Inflammatory macrophage treated with lipopolysaccharide for 4 hours (primary cell): ENCODE measurements at regions not wholly inside any gene's neighbourhood (a gene's known extent, or its start where the extent isn't known, plus 50 kb on each side); places are given as distances from the start of the nearest gene placed in this dataset.
"Not testable (repeated sequence)": the region's sequence is repeated elsewhere in the genome, so short reads cannot be mapped to it uniquely, and the experiment has no call there.

ENCODE experiments used
- DNase-seq: peaks from one replicate; pipeline ENCODE4 v3.0.0-alpha.2; 2020

DNA sequence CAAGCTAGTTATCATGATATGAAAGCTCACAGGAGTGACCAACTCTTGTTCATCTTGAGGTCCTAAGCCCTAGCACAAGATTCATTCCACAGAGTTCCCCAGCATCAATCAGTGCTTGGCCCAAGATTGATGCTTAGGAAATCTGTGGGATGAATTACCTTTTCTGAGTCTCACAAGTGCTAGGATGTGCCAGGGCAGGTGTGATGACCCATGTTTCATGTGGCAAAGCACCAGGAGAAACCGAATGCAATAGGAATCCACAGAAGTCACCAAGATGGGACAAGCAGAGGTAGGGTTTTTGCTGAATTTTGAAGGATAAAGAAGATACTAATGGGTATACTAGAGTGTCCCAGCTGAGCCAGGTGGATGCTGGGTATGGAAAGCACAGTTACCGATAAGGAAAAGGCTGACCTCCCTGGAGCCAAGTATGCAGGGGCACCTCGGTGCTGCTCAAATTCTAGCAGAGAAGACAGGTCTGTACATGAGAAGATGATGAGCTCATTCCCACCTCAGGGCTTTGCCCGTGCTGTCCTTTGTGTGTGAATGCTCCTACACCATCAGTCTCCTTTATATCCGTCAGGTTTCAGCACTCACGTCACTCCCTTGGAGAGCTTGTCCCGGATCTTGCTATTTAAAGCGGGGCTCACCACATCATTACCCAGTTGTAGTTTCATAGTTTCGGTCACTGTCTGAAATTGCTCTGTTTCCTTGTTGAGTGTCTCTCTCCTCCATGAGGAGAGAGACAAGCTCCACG lies 168.9 kb upstream of the TSC22D1 start:
- no peak for DNase-seq

DNA sequence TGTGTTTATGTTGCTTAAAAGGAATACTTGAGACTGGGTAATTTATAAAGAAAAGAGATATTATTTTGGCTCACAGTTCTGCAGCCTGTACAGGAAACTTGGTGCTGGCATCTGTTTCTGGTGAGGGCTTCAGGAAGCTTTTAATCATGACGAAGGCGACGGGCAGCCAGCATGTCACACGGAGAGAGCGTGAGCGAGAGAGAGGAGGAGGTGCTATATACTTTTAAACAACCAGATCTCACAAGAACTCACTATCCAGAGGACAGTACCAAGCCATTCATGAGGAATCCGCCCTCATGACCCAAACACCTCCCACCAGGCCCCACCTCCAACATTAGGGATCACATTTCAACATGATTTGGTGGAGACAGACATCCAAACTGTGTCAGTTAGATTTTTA lies 163.4 kb upstream of the TSC22D1 start:
- no peak for DNase-seq

DNA sequence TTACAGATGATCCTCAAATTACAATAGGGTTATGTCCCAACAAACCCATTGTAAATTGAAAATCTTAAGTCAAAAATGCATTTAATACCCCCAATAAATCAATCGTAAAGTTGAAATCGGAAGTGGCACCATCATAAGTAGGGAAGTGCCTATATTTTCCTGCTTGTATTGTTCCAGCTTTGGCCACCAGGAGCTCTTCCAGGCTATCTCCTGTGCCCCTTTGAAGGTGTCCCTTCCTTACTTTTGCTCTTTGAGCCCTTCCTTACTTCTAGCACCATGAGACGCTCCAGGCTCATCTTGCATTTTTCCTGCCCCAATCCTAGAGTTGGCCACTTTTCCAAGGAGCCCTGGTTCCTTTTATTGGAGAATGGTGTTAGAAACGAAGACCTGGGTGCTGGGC lies 163.0 kb upstream of the TSC22D1 start:
- DNase-seq: no peak

DNA sequence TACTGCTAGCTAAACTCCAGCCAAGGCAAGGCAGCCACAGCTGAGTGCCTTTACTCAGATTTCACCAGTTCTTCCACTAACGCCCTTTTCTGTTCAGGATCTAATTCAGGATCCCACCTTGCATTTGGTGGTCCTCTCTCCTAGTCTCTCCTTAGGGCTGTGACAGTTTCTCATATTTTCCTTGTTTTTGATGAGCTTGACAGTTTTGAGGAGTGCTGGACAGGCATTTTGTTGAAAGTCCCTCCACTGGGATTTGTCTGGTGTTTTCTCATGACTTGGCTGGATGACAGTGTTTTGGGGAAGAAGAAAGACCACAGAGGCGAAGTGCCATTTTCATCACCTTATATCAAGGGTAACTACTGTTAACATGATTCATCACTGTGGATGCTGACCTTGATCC lies 162.3 kb upstream of the TSC22D1 start:
- no peak for DNase-seq

DNA sequence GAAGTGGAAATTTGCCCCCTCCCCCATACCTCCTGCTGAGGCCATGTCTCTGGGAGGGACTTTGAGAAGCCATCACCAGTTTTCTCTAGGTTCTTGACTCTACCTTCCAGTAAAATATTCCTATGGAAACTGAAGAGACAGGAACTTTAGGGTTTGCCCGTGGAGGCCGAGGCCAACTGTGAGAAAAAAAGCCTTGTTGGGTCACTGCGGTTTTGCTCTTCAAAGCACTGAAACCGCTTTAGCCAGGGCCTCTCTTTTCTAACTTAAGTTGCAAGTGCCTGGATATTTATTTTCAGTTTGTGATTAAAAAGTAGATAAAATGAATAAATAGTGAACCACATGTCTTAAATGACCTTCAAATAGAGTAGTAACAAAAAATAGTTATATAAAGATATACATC lies 159.7 kb upstream of the TSC22D1 start:
- DNase-seq: no peak

DNA sequence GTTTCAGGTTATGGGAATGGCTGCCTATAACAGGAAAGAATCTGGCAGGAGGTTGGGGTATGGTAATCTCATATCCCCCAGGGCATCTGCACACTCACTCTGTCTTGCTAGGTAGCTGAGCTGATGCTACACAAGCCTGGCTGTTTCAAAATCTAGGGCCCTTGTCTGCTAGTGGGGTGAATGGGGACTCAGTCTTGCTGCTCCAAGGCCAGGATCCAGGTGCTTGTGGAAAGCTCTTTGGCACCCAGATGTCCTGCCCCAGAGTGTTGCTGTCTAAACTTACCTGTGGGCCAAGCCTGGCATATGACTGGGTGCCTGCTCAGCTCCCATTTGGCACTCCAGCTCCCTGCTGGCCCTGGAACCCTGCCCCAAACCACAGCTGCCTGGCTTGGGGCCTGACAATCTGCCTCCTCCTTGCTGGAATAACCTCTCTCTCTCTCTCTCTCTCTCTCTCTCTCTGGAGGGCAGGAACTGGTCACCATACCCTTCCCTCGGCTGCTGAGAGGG lies 158.1 kb upstream of the TSC22D1 start:
- DNase-seq: no peak

DNA sequence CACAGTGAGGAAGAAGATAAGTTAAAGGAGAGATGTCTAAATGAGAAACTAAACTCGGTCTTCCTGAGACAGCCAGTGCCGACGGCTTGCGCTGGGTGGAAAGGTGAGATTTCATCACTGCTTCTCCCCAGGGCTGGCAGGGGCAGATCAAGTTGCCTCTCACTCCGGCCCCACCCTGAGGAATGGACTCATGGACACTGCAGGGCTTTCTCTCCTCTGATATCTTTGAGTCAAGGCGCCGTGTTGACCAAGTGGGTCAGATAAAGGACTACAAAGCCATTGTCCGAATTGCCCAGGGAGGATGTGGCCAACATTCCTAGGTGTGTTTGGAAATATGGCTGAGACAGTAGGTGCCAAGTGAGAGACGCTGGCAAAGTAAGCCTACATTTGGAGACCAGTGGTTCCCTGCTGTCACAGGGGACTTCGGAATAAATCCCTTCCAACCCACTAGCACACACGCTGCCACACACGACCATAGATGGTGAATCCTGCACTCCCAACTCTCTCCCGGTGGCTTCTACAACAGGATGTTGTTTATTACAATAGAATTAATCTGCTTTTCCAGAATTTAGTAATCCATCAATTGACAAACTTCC lies 156.5 kb upstream of the TSC22D1 start:
- no peak for DNase-seq

DNA sequence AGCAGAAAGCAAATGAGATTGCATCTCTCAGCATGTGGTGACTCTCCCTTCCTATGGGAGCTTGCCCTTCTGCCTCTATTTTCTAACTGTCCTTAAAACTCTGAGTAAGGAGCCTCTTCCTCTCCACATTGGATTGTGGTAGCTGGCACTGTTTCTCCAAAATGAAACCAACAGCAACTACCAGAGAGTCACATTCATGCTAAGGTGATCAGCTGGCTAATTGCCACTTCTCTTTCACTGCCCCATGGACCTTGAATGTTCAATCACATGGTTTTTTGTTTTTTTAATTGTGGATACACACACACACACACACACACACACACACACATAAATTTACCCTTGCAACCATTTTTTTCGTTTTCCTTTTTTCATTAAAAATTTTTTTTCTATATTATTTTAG lies 154.7 kb upstream of the TSC22D1 start:
- no peak for DNase-seq

DNA sequence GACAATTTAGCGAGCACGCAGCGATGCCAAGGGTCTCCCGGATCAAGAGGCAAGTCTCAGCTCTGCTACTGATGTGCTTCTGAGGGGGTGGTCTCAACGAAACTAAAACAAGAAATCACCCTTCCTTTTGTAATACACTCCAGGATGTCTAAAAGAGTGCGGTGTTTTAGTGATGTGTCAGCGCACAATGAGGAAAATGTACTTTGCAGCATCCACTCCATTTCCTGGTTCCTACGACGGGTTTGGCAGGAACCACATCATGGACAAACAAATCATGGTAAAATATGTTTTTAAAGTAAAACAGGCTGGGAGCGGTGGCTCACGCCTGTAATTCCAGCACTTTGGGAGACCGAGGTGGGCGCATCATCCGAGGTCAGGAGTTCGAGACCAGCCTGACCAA lies 154.0 kb upstream of the TSC22D1 start:
- DNase-seq: no peak

DNA sequence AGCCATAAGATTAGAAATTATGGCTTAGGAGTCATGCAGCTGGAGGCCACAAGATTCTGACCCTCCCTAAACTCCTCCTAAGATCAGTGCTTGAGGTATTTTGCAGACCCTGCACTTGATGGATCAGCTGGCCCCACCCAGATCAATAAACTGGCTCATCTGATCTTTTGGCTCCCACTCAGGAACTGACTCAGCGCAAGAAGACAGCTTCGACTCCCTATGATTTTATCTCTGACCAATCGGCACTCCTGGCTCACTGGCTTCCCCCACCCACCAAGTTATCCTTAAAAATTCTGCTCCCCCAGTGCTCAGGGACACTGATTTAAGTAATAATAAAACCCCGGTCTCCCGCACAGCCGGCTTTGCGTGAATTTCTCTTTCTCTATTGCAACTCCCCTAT lies 151.5 kb upstream of the TSC22D1 start:
- not testable (repeated sequence) for DNase-seq

DNA sequence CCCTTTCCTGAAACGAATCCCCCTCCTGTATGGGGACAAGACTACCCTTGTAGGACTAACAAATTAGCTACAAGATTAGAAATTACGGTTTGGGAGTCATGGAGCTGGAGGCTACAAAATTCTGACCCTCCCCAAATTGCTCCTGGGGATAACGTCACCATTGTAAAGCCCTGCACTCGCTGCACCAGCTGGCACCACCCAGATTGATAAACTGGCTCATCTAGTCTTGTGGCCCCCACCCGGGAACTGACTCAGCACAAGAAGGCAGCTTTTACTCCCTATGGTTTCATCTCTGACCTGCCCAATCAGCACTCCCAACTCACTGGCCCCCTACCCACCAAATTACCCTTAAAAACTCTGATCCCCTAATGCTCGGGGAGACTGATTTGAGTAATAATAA lies 150.6 kb upstream of the TSC22D1 start:
- no peak for DNase-seq

DNA sequence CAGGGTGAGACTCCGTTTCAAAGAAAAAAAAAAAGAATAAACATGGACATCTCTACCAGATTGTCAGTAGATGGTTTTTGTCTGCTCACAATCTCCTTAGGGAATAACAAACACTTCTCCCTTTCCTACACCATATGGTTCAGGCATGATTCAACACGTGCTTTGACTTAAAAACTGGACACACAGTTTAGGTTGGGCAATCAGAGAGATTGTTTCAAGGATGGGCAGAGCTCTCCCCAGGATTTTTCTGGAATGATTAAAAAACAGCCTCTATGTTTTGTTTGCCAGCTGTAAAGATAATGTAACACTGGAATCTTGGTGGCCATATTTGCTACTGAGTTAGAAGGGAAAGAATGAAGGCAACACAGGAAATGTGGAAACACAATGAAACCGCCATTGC lies 150.1 kb upstream of the TSC22D1 start:
- peak; percentile 19 for DNase-seq

DNA sequence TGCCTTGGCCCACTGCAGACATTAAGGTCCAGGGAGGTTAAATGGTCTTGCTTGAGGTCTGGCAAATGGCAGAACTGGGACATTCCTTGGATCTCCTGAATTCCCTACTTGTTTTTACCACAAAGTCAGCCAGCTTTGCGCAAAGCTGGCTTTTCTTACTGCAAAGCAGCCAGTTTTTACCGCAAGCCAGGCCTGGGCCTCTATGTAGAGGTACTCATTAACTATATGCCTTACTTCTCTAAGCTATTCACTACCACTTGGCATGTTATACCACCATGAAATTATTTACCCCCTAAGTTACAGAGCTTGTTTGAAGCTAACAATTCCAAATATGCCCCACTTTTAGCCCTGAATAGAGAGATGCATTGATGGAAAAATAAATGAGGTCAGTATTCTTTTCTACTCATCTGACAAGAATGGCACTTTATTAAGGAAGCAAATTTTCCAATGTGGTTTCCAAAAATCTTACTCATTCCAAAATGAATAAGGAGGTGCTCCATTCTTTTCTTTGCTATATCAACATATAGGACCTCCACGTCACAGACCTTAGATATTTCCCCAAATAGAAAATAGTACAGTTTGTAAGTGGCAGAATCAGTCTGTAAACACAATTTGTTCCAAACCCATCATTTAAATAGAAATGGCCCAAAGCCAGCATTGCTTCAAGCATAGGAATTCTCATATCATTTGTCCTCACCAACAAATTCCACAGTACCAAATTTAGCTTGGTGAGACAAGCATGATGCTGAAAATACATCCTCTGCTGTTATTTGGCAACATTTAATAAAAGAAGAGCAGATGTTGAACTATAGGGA lies 143.9 kb upstream of the TSC22D1 start:
- DNase-seq: no peak

DNA sequence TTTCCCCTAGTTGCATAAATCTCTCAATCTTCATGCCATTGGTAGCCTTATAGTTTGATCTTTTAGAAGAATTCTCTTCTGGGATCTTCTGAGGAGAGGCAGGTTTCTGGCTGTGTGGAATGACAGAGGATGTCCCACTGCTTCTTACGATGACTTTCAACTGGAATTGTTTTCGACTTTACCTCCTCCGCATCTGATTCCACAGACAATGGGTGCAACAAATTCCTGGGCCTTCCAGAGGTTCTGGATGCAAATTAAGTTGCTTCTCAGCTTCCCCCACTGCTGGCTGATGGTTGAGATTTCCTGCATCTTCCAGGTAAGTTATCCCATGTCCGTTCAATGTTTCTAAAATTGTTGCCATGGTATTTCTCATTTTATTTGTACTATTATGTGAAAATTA lies 142.3 kb upstream of the TSC22D1 start:
- no peak for DNase-seq

DNA sequence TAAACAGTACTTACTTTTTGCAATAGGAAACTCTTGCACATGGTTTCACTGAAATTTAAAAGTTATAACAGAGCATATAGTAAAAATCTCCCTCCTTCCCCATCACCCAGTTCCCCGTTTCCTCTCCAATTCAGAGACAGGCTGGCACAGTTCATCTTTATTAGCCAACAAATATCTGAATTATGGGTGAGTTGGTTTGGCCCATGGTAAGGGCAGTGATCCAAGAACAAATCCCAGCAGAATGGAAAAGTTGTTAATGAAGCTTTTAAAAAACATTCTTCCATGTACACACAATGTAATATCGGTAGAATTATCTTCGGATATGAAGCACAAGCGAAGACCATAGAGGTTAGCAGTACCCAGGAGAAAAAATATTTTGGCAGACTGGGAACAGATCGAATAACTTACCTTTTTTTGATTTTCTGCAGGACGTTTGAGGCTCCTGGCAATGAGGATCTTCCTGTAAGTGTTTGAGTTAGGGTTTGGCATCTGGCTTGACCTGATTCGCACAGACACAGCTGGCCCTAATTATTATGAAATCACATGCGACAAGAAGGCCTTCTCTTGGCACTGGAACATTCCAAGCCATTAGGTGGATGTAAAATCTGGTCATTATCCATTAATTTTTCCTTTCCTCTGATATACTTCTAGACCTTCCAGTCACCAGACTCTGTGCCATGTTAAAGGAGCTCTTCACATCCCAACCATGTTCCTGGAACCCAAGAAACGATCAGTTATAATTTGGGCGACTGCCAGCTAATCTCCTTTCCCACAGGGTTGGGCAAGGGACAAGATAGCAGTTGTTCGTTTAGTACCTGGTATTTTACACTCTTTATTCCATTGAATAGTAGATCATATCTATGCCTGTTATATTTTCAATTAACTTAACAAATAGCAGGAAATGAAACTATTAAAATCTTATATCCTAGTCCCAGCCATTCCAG lies 139.4 kb upstream of the TSC22D1 start:
- DNase-seq: no peak

DNA sequence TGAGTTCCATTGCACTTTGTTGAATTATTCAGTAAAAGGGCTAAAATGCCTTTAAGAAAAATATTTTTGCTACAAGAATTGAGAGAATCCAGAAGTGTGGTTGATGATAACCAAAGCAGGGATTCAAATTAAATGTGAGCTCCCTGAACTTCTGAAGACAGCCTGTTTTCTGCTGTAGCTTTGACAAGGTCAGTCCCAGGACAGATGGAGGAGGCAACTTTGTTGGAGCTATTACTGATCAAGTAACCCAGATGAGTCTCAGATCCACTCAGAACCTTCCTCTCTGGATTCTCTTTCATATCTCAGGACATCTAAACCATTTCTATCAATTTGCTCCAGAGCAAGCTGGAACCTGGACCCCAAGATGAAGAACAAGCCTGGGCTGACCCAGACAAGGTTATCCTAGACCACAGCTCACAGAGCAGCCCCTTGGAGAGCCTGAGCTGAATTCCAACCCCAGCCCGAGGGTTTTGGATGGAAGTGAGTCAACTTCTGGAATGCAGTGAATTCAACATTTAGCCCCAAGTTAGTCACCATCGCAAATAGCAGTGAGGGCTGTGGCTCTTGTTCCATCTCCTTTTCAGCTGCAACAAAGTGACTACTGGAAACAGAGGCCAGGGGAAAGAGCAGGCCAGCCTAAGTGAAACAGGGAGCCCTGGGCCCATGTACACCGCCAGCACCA lies 137.8 kb upstream of the TSC22D1 start:
- no peak for DNase-seq

DNA sequence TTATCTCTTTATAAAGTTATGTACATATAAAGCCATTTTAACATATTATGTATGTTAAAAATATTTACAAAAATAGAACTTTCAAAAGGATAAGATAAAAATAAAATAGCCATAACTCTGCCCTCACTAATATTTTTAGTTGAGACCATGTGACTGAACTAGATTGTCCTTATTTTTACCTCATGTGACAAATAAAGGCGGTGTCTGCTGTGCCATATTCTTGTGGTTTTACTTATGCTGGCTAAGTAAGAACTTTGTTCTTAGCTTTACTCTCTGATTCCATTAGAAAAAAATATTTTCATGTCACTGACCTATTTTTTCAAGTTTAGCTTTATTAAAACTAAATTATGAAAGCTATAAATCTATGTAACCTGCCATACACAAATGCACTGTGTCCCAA lies 135.6 kb upstream of the TSC22D1 start:
- no peak for DNase-seq

DNA sequence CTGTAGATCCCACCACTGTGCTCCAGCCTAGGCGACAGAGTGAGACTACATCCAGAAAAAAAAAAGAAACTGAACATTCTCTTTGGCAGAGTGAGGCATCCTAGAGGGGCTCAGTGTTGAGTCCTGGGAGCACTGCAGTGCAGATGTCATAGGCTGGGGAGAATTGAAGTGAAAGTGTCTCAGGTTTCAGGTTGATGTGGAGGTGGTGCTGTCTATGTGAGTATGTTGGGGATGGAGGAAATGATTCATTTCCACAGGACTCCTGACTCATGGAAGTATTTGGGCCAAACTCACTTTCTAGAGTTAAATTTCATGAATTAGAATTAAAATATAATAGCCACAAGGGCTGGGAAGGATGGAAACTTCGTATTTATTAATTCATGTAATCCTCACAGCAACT lies 134.4 kb upstream of the TSC22D1 start:
- DNase-seq: peak; percentile 28

DNA sequence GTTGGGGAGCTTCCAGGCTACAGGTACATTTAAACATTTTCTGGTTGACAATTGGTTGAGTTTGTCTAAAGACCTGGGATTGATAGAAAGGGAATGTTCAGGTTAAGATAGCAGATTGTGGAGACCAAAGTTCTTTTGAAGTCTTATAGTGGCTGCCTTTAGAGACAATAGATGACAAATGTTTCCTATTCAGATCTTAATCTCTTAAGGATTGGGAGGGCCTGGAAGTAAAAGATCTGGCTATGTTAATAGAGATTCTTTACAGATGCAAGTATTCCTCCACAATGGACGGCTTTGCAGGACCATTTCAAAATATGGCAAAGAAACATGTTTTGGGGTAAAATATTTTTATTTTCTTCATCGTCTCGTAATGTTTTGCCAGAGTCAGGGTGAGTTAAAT lies 128.7 kb upstream of the TSC22D1 start:
- not testable (repeated sequence) for DNase-seq

DNA sequence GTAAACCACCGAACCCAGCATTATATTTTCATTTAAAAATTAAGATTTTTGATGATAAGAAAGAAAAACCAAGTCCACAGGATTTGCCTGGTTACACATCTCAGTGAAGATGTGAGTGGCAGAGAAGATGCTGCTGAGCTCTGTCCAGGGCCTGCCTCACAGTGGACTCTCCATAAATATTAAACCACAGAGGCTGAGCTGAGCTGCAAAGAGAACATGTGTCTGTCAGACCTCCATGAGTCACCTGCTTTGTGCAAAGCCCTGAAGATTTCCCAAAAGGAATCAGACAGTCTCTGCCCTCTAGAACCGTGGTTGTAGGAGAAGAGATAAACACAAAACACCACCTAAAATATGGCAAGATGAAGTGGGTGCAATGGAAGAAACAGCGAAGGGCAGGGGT lies 127.2 kb upstream of the TSC22D1 start:
- DNase-seq: peak; percentile 35

DNA sequence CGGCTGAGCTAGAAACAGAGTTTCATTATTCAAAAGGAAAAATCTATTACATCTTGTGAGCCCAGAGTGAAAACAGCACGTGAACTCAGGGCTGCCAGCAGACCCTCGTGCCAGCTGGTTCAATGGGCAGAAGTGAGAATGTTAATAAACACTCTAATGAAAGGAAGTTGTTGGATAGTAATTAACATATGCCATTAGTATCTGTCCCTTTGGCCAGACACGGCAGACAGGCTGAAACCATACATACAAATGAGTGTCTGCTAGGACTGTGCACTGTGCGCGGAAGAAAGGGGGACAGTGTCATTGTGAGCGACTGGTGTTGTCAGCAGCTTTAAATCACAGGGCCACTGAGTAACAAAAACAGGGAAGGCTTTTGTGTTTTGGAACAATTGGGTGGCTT lies 121.9 kb upstream of the TSC22D1 start:
- DNase-seq: no peak

DNA sequence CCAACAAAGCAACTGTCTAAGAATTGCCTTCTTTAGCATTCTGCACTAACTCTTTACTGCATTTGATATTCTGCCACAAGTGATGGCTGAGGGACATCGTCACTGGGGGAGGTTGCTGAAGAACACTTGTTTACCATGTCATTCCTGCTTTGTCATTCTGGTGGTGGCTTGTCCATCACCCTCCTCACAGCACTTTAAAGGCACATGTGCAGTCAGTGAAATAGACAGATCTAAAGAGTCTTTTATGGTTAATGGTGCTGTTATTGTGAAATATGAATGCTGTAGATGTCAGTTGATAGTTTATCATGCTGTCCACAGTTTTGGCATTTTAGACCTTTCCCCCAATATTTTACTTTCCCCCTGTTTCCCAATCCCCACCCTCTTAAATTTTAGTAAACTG lies 120.9 kb upstream of the TSC22D1 start:
- DNase-seq: no peak
